CD4-positive, alpha-beta T cell (primary cell): ENCODE measurements at regions not wholly inside any gene's neighbourhood (a gene's known extent, or its start where the extent isn't known, plus 50 kb on each side); places are given as distances from the start of the nearest gene placed in this dataset.

ENCODE experiments used
- ATAC-seq: fragments of 200-7000 bp; cut with Tn5 transposase; one replicate; pipeline ENCODE4 v1.10.0; 2022; ENCODE audit warnings: mild to moderate bottlenecking; ENCODE audit not compliant: poor library complexity
- CTCF ChIA-PET: fragments of 350-600 bp; sonication (Branson Sonifier 250); formaldehyde crosslinking; loops from one replicate; lab custom pipeline; 2021; ENCODE audit warnings: antibody characterized with exemption, inconsistent platforms; lab: Charles Lee
- POLR2A ChIA-PET: fragments of 350-600 bp; sonication (Branson Sonifier 250); formaldehyde crosslinking; loops from one replicate; lab custom pipeline; 2021; ENCODE audit warnings: antibody characterized with exemption, inconsistent platforms; lab: Charles Lee
- DNase-seq, 14 experiments: peaks; one replicate each; pipeline ENCODE4 v3.0.0-alpha.2; 2013 to 2020; ENCODE audit warnings: mixed read lengths in 2 of 14
- H3K27ac ChIP-seq, 2 donors: one replicate each; pipeline versions ENCODE4 v1.5.1 to v1.7.0; 2013; ENCODE audit warnings: low read length in 2 of 2, low read depth in 1 of 2, mild to moderate bottlenecking in 1 of 2
- H3K27me3 ChIP-seq, 2 experiments: 1 replicate in 1 of 2; 2 replicates in 1 of 2; pipeline versions ENCODE4 v1.6.1 to v1.7.0; 2013; ENCODE audit warnings: low read length in 2 of 2, control low read depth in 1 of 2, mild to moderate bottlenecking in 1 of 2, moderate library complexity in 1 of 2; ENCODE audit not compliant: insufficient read depth in 2 of 2, control insufficient read depth in 1 of 2
- H3K36me3 ChIP-seq: one replicate; pipeline ENCODE4 v1.6.1; 2013; ENCODE audit warnings: low read length, control low read depth; ENCODE audit not compliant: insufficient read depth
- H3K4me1 ChIP-seq: one replicate; pipeline ENCODE4 v1.6.1; 2013; ENCODE audit warnings: low read length, control low read depth; ENCODE audit not compliant: insufficient read depth
- H3K4me3 ChIP-seq: one replicate; pipeline ENCODE4 v1.5.1; 2013; ENCODE audit warnings: mild to moderate bottlenecking, low read length, moderate library complexity
- H3K9me3 ChIP-seq, 2 experiments: 1 replicate in 1 of 2; 2 replicates in 1 of 2; pipeline versions ENCODE4 v1.6.1 to v1.7.0; 2013; ENCODE audit warnings: low read length in 2 of 2, mild to moderate bottlenecking in 2 of 2, control low read depth in 1 of 2, moderate library complexity in 1 of 2; ENCODE audit not compliant: control insufficient read depth in 1 of 2, insufficient read depth in 1 of 2
- H3K27ac Mint-ChIP-seq: one replicate; pipeline ENCODE4 v1.8.0; 2020; ENCODE audit warnings: mixed read lengths
- H3K27me3 Mint-ChIP-seq: one replicate; pipeline ENCODE4 v1.8.0; 2021; ENCODE audit warnings: mixed read lengths
- H3K36me3 Mint-ChIP-seq: one replicate; pipeline ENCODE4 v1.8.0; 2021; ENCODE audit warnings: low read depth, mixed read lengths
- H3K4me1 Mint-ChIP-seq: one replicate; pipeline ENCODE4 v1.8.0; 2021; ENCODE audit warnings: low read depth, mixed read lengths
- H3K4me3 Mint-ChIP-seq: one replicate; pipeline ENCODE4 v1.8.0; 2020; ENCODE audit warnings: mild to moderate bottlenecking, mixed read lengths
- H3K9me3 Mint-ChIP-seq: one replicate; pipeline ENCODE4 v1.8.0; 2020; ENCODE audit warnings: mixed read lengths
- intact Hi-C, 2 experiments: fragments of 100-400 bp; cut with DNase I in 1 of 2; cut with micrococcal nuclease in 1 of 2; formaldehyde crosslinking; loops; one replicate each; pipeline versions ENCODE4 v1.15.1 to v1.9.0; 2023 to 2025; cut with DNase I, micrococcal nuclease
- TF ChIP-seq, protein P1 (sequence below): fragments of 200-600 bp; IDR thresholded peaks from one replicate; pipeline ENCODE4 v1.8.0; 2022; ENCODE audit warnings: antibody characterized with exemption, mild to moderate bottlenecking

DNA sequence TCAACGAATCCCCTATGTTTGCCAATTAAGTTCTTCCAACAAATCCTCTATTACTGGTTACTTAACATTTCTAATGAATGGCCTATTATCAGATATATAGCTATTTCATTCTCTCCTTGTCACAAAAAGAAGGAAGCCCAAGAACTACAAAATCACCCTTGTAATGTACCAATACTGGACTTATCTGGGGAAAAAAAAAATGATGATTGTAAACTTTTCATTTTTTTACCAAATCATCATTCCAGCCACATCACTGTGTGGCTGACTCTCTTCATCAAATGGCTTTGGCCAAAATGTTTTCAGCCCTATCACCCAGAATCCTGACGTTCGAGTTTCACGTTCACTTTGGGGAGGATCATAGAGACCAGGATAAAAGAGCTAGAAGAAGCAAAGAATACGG lies 216.7 kb downstream of the ACTL7B start:
- ChIA-PET CTCF (no interaction called here), POLR2A (no interaction called here)
- peaks cover 0 to 3% of the 10 kb centered on the region in 2 experiments for H3K9me3 ChIP-seq
- no peaks in the 10 kb centered on the region for H3K36me3 ChIP-seq
- no peak overlapping the region for H3K27ac ChIP-seq
- no peaks in the 10 kb centered on the region for H3K36me3 Mint-ChIP-seq
- intact Hi-C loops = no loop called here
- H3K4me1 ChIP-seq = no peaks in the 10 kb centered on the region
- no peak overlapping the region for H3K27ac Mint-ChIP-seq
- H3K9me3 Mint-ChIP-seq = no peaks in the 10 kb centered on the region
- ATAC-seq (no peak), DNase-seq (no peak)
- H3K27me3 Mint-ChIP-seq = no peaks in the 10 kb centered on the region
- no peaks in the 10 kb centered on the region for H3K4me1 Mint-ChIP-seq
- TF ChIP-seq, protein P1, sequence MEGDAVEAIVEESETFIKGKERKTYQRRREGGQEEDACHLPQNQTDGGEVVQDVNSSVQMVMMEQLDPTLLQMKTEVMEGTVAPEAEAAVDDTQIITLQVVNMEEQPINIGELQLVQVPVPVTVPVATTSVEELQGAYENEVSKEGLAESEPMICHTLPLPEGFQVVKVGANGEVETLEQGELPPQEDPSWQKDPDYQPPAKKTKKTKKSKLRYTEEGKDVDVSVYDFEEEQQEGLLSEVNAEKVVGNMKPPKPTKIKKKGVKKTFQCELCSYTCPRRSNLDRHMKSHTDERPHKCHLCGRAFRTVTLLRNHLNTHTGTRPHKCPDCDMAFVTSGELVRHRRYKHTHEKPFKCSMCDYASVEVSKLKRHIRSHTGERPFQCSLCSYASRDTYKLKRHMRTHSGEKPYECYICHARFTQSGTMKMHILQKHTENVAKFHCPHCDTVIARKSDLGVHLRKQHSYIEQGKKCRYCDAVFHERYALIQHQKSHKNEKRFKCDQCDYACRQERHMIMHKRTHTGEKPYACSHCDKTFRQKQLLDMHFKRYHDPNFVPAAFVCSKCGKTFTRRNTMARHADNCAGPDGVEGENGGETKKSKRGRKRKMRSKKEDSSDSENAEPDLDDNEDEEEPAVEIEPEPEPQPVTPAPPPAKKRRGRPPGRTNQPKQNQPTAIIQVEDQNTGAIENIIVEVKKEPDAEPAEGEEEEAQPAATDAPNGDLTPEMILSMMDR = no peak
- H3K27me3 ChIP-seq = no peaks in the 10 kb centered on the region
- H3K4me3 ChIP-seq = no peak overlapping the region
- H3K4me3 Mint-ChIP-seq = no peak overlapping the region

DNA sequence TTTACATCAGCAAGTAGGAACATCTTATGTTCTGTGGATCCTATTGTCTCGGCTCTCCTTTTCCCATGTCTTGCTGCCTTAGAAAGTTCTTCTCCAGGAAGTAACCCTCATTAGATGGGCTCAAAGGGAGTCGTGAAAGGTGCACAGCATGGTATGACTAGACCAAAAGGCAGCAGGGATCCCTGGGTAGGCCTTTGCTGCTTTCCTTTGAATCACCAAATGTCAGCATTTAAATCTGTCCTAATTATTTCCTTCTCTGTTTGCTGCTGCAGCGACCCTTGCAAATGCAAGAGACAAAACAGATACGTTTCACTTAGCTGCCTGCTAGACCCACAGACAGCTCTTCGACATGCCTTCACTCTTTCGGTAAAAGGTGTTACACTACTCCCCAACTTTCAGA lies 218.4 kb downstream of the ACTL7B start:
- intact Hi-C loops = no loop called here
- Mint-ChIP-seq H3K36me3 (no peaks in the 10 kb centered on the region), H3K27ac (no peak overlapping the region), H3K27me3 (no peaks in the 10 kb centered on the region), H3K4me3 (no peak overlapping the region), H3K9me3 (no peaks in the 10 kb centered on the region), H3K4me1 (no peaks in the 10 kb centered on the region)
- Histone ChIP-seq H3K27ac (no peak overlapping the region), H3K27me3 (no peaks in the 10 kb centered on the region), H3K4me1 (no peaks in the 10 kb centered on the region), H3K9me3 (peaks cover 0 to under 1% of the 10 kb centered on the region in 2 experiments), H3K36me3 (no peaks in the 10 kb centered on the region), H3K4me3 (no peak overlapping the region)
- TF ChIP-seq, protein P1 = no peak
- DNase-seq (no peak), ATAC-seq (no peak)
- ChIA-PET POLR2A (no interaction called here), CTCF (no interaction called here)

DNA sequence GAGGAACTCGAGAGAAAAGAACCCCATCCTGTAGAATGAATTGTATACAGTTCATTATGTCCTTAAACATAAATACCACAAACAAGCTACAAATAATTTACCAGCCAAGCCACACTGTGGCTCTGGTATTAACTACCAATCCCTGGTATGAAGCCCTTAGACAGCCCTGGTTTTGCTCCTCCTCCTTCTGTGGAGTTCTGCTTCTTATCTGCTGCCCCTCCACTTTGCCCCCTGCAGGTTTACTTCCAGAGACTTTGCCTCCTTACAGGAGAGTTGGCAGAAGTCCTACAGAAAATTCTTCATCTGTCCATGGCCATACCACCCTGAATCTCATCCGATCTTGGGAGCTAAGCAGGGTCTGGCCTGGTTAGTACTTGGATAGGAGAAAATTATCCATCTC lies 219.8 kb downstream of the ACTL7B start:
- no peak for ATAC-seq
- peaks cover 0 to 4% of the 10 kb centered on the region in 2 experiments for H3K27me3 ChIP-seq
- ChIA-PET POLR2A (no interaction called here), CTCF (no interaction called here)
- intact Hi-C loops = no loop called here
- no peaks in the 10 kb centered on the region for H3K36me3 ChIP-seq
- Mint-ChIP-seq H3K4me3 (no peak overlapping the region), H3K36me3 (no peaks in the 10 kb centered on the region), H3K9me3 (no peaks in the 10 kb centered on the region), H3K27me3 (no peaks in the 10 kb centered on the region), H3K27ac (no peak overlapping the region), H3K4me1 (no peaks in the 10 kb centered on the region)
- no peaks in the 10 kb centered on the region for H3K9me3 ChIP-seq
- DNase-seq = no peak
- no peak overlapping the region for H3K4me3 ChIP-seq
- H3K4me1 ChIP-seq = no peaks in the 10 kb centered on the region
- TF ChIP-seq, protein P1 = no peak
- H3K27ac ChIP-seq = no peak overlapping the region
